K562 (cell line): ENCODE measurements at regions not wholly inside any gene's neighbourhood (a gene's known extent, or its start where the extent isn't known, plus 50 kb on each side); places are given as distances from the start of the nearest gene placed in this dataset.

Source experiments
- CLOCK ChIP-seq: fragments of 250-450 bp; sonication (Bioruptor Pico); IDR thresholded peaks from 2 replicates; pipeline ENCODE4 v1.4.0; 2020; ENCODE audit warnings: mild to moderate bottlenecking, moderate library complexity, borderline replicate concordance
- FOS ChIP-seq: IDR thresholded peaks from 3 replicates; pipeline ENCODE4 v1.6.1; 2011; ENCODE audit not compliant: insufficient read length; ENCODE audit errors: extremely low read depth
- FOXA1 ChIP-seq: fragments of 450-650 bp; IDR thresholded peaks from 2 replicates; pipeline ENCODE4 v1.6.1; 2016; ENCODE audit warnings: mild to moderate bottlenecking, borderline replicate concordance
- RAD51 ChIP-seq: fragments of 450-650 bp; IDR thresholded peaks from 2 replicates; pipeline ENCODE4 v1.7.1; 2016; ENCODE audit warnings: low read depth, mild to moderate bottlenecking, borderline replicate concordance
- ZBTB34 ChIP-seq: fragments of 250-450 bp; sonication (Bioruptor Pico); IDR thresholded peaks from 2 replicates; pipeline ENCODE4 v1.8.0; 2021; ENCODE audit warnings: mild to moderate bottlenecking, moderate library complexity

GRCh38 chr4:174423257-174423944 lies 98.9 kb downstream of the HPGD start:
- TF ChIP-seq FOXA1, result no peak
- peak; percentile 89 for TF ChIP-seq RAD51
- TF ChIP-seq FOS, result peak; percentile 16
- no peak for TF ChIP-seq ZBTB34
- TF ChIP-seq CLOCK (CRISPR knock-in tag), result no peak
